GM18909 (cell line): ENCODE measurements at regions not wholly inside any gene's neighbourhood (a gene's known extent, or its start where the extent isn't known, plus 50 kb on each side); places are given as distances from the start of the nearest gene placed in this dataset.
"Not testable (repeated sequence)": the region's sequence is repeated elsewhere in the genome, so short reads cannot be mapped to it uniquely, and the experiment has no call there.

ENCODE experiments used
- ATAC-seq: cut with Tn5 transposase; IDR thresholded peaks from one replicate; pipeline ENCODE4 v1.9.1; 2021; ENCODE audit warnings: mild to moderate bottlenecking; ENCODE audit not compliant: unreplicated experiment, poor library complexity

GRCh38 chr19:28136796-28137195 is 1076.2 kb downstream of the UQCRFS1 start:
- no peak for ATAC-seq

- no peak for ATAC-seq
These were observed 1077.1 kb downstream of the UQCRFS1 start for GRCh38 chr19:28135825-28136224.

GRCh38 chr19:28134311-28134710 is 1078.6 kb downstream of the UQCRFS1 start:
- no peak for ATAC-seq

- not testable (repeated sequence) for ATAC-seq
These were observed 1082.1 kb downstream of the UQCRFS1 start for GRCh38 chr19:28130881-28131280.

- ATAC-seq, result no peak
These were observed 1082.9 kb downstream of the UQCRFS1 start for GRCh38 chr19:28130066-28130511.

- no peak for ATAC-seq
These were observed 1084.6 kb downstream of the UQCRFS1 start for GRCh38 chr19:28128341-28128740.

- no peak for ATAC-seq
These were observed 1086.6 kb downstream of the UQCRFS1 start for GRCh38 chr19:28126135-28126898.

- no peak for ATAC-seq
These were observed 1090.2 kb downstream of the UQCRFS1 start for GRCh38 chr19:28122734-28123133.

GRCh38 chr19:28118235-28118634 is 1094.7 kb downstream of the UQCRFS1 start:
- ATAC-seq, result no peak

GRCh38 chr19:28117143-28117542 is 1095.8 kb downstream of the UQCRFS1 start:
- no peak for ATAC-seq

- not testable (repeated sequence) for ATAC-seq
These were observed 1096.6 kb downstream of the UQCRFS1 start for GRCh38 chr19:28116379-28116778.

- no peak for ATAC-seq
These were observed 1109.0 kb downstream of the UQCRFS1 start for GRCh38 chr19:28103921-28104320.

GRCh38 chr19:28084659-28085157 is 1128.2 kb downstream of the UQCRFS1 start:
- not testable (repeated sequence) for ATAC-seq

- no peak for ATAC-seq
These were observed 1136.3 kb downstream of the UQCRFS1 start for GRCh38 chr19:28076628-28077027.

GRCh38 chr19:28075229-28075628 is 1137.7 kb downstream of the UQCRFS1 start:
- ATAC-seq, result no peak

GRCh38 chr19:28074773-28075172 is 1138.2 kb downstream of the UQCRFS1 start:
- peak; percentile 64 for ATAC-seq

- no peak for ATAC-seq
These were observed 1145.1 kb downstream of the UQCRFS1 start for GRCh38 chr19:28067882-28068281.

GRCh38 chr19:28066988-28067387 is 1146.0 kb downstream of the UQCRFS1 start:
- no peak for ATAC-seq

GRCh38 chr19:28066161-28066560 is 1146.8 kb downstream of the UQCRFS1 start:
- no peak for ATAC-seq

- no peak for ATAC-seq
These were observed 1147.9 kb downstream of the UQCRFS1 start for GRCh38 chr19:28065026-28065425.

GRCh38 chr19:28063702-28064101 is 1149.2 kb downstream of the UQCRFS1 start:
- ATAC-seq, result no peak

GRCh38 chr19:28061111-28061510 is 1151.8 kb downstream of the UQCRFS1 start:
- no peak for ATAC-seq
